ENCODE measurements at regions not wholly inside any gene's neighbourhood (a gene's known extent, or its start where the extent isn't known, plus 50 kb on each side); places are given as distances from the start of the nearest gene placed in this dataset.

DNA sequence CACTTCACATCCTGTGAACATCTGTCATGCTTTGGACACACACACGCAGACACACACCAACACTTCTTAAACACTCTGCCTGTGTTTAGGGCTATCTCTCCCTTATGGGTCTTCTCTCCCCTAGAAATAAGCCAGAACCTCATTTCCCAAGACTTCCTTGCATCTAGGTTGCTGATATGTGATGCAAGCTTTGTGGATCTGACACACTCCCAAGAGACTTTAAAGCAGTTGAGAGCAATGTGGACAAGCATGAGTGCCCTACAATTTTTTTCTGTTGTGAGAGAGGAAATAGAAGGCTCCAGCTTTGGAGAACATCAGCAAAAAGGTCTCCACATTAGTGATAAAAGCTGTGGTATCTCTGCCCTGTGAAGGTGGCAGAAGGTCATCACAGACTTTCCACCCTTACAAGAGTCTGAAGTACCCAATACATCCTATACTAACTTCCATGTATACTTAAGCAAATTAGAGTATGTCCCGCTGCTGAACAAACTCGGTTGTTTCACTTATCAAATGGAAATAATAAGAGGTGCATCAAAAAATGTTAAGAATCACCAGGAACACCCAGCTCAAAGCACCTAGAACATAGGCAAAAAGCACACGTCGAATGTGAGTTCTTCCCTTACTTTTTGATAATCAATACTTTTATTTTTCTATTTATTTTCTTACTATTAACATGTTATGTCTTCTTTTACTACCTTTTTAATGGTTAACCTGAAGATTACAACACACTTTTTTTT, 267.6 kb downstream of the SETD4 start:
- DNase-seq = no peak

DNA sequence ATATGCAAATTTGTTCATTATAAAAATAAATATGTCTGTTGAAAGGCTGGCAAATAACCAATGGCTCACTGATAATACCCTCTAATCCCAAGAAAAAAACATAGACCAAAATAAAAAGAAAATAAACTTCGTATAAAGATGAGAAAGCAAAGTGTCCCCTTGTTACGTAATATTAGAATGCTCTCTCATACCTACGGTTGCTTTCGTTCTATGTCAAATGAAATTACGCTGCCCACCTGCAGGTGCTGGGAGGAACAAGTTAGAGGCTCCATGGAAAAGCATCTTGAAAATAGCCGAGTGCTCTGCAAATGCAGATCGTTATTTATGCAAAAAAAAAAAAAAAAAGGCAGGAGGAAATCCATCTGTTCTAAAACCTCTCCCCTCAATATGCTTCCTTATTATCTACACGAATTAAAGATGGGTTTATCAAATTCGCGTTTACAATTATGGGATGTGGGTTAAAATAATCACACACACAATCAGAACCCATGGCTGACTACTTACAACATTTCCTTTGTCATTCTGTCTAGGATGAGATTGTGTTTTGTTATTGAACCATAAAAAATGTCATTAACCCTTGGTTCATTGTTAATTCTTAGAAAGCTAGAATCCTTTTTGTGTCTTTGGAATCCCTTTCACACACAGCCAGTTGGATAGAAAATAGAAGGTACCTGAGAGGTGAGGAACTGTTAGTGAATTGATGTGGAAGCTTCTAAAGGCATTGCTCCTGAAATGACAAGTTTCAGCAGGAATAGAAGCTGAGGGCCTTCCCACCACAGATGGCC, 268.6 kb downstream of the SETD4 start:
- DNase-seq = no peak

DNA sequence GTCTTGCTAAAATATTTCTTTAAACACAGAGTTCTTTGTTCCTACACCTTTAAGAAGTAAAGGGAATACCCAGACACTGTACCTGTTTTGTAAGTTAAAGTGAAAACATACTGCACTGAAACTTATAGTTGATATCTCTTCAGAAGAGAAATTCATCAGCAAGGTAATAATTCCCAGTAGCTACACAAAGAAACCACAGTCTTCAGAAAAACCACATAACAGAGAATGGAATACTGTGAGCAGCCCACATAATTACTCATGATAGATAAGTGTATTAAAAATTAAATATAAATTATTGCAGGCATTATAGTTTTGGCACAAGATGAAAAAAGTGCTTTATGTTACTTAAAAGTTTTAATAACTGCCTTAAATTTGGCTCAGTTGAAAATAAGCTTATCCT, 276.6 kb downstream of the SETD4 start:
- DNase-seq = no peak

DNA sequence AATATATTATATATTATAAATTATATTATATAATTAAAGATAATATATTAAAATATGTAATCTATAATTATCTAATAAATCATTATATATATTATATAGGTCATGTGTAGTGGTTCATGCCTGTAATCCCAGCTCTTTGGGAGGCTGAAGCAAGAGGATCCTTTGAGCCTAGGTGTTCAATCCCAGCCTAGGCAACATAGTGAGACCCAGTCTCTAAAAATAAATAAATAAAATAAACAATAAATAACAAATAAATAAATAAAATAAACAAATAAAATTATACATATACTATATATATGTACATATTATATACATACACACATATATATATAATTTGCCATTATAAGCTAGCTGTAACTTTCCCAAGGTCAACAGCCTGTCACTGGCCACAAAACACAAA, 277.7 kb downstream of the SETD4 start:
- no peak for DNase-seq

DNA sequence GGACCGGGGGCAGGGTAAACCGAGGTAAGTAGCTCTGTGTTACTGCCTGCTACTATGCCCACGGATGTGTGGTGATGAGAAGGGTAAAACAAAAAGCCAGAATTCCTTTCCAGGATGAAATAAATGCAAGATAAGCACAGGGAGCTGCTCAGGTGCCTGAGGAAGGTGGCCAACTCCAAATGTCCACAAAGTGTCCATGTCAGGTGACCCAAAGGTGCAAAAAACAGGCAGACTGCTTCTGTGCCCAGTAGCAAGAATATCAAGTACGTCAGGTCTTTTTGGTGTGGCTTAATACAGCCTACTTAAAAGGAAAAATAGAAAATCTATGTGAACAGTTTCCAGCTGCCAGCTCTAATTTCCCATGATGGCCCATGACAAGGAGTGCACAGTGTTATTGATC, 279.3 kb downstream of the SETD4 start:
- no peak for DNase-seq

DNA sequence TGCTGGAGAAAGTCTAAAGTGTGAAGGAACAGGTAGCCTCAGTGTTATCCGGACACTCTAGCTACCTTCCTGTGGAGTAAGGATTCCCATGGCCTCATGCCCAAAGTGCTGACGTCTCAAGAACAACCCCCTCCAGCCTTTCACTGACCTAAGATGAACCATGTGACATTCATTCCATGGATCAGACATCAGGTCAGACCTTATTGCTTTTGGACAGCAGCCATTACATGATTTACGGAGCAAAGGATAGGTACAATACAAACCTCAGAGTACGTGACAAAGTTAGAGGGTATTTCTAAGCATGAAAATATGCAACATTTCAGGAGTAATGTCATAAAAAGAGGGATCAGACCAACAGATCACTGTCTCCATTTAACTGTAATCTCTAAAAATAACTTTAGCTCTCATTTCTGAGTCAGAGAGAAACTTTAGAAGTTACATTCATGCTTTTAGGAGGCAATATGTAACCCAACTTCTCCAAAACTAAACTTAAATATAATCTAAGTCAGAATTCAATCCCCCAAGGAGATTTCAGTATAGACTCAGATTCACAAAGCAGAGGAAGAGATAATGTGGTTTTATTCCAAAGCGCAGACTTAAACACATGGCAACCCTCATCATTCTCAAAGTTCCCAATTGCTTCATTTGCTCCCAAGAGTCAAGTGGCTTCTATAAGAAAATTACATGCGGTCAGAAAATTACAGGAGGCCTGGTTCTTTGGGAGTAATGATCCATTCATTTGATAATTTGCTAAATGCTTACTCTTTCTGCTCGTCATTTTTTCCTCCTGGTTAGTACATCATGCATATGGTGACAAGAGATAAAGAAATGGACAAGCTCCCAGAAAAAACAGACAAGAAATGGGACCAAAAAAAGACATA, 280.4 kb downstream of the SETD4 start:
- no peak for DNase-seq

DNA sequence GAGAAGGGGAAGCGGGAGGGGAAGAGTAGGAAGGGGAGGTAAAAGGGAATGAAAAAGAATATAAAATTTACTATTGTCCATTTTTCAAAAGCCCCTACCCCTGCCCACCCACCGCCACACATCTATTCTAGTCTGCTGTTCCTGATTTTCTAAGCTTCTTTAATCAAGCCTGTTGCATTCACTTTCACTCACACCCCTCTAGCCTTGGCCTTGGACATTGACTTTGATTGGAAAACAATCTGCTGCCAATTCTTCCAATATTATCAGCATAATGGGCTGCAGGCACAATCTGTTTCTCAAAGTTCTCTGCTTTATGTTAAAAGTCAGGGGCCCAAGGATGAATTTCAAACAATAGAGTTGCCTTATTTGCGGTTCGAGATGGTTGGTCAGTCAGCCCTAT, 281.2 kb downstream of the SETD4 start:
- DNase-seq = no peak

DNA sequence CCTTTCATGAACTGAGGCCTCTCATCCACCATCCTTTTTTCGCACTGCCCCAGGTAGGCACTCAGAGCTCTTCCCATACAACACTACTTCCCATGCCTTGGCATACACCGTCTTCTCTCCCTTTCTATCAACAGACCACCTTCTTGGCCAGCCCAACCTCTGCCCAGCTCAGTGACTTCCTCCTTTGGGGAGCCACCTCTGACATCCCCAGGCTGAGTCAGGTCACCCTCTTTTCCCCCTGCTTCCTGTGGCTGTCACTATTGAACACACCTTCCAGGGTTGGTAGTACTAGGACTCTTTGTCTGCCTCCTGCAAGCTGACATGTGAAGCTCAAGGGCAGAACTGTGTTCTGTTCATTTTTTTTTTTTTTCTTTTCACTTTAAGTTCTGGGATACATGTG, 283.2 kb downstream of the SETD4 start:
- DNase-seq = no peak

DNA sequence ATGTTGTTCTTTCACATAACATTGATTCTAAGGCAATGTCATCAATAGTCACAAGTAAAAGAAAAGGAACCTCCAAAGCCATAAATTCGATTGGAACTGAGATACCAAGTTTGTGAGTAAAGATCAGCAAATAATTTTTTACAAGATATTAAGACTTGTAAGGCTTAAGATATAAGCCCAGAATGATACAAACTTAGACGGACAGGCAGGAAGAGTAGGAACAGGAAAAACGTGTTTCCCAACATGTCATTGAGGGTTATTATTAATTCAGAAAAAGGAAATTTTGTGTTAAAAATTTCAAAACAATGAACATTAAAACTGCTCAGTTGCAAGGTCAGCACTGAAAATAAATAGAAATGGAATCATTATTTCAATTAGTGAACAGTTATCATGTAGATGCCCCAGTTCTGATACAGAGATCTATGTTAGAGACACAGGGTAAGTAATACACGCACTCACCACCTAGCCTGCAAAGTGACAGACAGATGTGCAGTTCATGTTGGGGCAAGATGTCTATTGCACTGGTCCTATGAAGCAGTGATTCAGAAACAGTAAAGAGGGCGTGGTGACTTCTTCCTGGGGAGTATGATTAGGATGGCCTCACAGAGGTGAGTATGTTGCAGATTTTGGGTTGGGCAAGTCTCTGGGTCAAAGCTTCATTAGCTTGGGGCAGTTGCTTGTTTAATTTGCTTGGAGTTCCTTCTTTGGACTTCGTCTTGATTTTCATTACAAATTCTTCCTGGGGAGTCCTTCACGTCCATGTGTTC, 284.4 kb downstream of the SETD4 start:
- DNase-seq = no peak

DNA sequence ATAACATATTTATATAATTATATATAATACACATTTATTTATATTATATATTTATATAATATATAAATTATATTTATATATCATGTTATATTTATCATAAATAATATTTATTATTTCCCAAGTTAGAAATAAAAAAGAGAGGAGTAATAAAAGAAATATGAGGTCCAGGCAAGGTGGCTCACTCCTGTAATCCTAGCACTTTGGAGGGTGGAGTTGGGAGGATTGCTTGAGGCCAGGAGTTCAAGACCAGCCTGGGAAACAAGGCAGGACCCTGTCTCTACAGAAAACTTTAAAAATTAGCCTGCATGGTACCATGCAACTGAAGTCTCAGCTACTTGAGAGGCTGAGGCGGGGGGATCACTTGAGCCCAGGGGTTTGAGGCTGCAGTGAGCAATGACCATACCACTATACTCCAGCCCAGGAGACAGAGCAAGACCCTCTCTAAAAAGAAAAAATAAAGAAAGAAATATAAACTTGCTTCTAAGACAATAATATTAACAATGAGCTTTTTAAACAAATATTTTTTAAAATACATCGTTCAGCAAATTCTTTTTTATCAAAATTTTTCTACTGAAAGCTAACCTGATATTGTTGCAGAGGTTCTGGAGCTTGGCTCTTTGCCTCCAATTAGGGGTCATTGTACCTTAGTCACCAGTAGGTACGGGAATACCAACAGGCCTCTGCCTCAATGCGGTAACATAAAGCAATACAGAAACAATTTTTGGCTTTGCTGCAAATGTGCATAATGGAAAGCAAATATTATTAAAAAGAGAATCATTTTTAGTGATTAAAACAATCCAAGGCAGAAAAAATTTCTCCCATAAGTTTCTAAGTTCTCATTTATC, 290.0 kb downstream of the SETD4 start:
- DNase-seq = no peak

DNA sequence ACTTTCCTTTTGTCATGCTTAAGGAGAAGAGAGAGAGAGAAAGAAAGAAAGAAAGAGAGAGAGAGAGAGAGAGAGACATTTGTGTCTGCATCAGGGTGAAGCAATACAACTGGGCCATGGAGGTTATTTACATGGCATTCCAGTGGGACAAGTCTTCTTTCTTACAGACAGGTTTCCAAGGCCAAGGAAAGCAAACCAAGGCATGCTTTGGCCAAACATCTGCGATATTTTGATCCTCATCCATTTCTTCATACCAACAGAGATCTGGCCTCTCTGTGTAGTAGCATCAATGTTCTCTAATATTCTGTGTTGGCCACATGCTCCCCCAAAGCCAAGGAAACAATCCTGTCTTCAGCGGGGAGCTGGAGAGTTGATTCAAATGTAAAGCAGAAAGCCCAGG, 292.1 kb downstream of the SETD4 start:
- DNase-seq = no peak

DNA sequence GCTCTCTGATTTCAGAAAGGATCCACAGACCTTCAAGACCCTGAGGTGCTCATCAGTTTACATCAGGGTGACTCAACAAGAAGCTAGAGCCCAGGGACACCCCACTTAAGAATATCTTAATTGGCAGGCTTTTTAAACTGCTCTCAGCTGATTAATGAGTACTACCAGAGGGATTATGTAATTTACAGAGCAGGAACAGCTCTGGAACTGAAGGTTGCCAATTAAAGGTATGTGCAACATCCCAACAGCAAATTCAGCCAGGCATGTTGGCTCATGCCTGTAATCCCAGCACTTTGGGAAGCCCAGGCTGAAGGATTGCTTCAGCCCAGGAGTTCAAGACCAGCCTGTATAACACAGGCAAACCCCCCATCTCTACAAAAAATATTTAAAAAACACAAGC, 295.7 kb downstream of the SETD4 start:
- no peak for DNase-seq

DNA sequence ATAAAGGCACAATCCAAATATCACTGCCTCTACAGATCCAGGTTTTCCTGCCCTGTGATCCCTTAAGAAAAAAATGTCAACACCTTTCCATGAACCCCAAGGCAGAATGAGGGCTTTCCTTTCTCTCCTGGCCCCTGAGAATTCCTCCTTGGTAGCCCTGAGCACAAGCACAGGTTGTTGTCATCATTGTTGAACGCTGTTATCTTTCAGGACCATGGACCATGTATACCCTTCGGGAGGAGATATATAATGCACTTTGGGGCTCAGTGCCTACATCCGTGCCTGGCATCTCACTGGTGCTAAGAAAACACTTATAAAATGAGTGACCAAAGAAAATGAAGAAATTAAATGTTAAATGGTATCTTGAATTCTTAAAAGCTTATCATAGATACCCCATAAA, 296.2 kb downstream of the SETD4 start:
- DNase-seq = no peak

DNA sequence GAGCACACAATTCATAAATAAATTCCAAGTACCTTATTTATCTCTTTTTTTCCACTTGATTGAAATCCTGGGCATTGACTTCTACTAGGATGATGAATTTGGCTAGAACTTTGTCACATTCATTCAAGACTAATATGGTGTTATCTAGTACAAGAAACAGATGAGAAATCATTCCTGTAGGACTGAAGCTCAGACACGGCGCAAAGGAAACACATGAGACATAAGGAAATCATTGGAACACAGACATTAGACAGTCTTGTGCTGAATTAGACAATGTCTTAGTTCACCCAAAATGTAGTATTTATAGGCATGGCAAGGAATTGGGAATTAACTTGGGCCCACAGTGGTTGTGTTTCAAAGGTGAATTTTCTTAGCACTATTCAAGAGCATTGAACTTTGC, 305.7 kb downstream of the SETD4 start:
- no peak for DNase-seq

DNA sequence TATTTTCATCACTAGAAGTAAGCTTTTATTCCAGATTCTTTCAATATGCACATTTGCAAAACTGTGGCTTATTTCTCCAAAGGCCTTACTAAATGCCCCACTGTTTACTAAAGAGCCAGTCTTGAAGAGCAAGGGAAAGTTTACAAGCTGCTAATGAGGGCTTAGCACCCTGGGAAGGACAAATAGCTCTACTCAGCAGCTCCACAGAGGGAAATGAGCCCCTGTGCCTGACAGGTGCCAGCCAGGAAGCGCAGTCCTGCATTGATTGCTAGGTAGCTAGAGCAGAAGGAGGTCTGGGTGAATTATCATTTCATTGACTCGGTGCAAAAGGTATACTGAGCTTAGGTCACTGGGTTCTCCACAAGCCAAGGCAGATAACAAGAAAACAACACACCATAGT, 307.0 kb downstream of the SETD4 start:
- DNase-seq = no peak

DNA sequence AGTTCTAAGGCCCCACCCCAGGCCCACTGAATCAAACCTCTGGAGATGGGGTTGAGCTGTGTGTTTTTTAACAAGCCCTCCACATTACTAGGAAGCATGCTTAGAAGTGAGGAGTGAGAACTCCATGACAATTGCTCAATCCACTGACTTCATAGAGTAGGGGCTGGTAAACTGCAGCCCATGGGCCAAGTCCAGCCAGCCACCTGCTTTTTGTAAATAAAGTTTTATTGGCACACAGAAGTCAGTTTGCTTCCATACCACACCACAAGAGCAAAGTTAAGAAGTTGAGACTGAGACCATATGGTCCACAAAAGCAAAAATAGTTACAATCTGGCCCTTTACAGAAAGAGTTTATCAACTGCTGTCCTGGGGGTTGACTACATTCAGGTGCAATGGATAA, 309.2 kb downstream of the SETD4 start:
- DNase-seq = no peak

DNA sequence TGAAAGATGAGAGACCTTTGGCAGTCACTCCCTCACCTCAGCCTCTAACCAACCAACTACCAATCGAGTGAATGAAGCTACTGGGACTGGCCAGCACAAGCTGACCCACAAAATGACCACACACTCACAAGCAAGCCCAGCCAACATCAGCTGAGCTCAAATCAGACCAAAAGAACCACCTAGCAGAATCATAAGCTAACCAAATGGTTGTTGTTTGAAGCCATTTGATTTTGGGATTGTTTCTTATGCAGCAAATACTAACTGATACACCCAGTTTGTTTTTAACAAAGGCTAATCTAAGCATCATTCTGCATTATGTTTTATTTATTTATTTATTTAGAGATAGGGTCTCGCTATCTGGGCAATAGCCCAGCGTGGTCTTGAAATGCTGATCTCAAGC, 310.4 kb downstream of the SETD4 start:
- no peak for DNase-seq

DNA sequence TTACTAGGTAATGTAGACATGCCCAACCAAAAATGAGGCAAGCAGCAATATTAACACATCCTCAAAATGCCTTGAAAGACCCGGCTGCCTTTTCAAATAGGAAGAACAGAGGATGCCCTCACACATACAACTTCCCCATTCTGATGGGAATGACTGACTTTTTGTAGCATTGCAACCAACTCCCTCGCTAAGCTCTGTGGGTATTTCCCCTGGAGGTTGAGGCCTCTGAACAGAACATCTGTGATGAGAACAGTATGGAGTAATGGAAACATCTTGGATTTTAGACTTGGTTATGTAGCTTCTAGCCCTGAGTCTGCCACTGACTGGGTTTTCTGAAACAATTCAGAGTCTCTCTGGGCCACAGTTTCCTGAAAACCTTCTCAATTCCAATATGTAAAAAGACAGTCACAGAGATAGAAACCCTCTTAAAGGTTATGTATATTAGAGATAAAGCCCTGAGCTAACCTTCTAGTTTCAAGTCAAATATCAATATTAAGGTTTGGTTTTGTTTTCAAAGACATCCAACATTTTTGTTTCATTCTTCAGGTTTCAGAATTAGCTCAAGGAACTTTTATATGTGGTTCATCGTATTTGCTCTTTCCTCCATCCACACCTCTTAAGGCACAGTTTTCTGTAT, 311.5 kb downstream of the SETD4 start:
- DNase-seq = no peak

DNA sequence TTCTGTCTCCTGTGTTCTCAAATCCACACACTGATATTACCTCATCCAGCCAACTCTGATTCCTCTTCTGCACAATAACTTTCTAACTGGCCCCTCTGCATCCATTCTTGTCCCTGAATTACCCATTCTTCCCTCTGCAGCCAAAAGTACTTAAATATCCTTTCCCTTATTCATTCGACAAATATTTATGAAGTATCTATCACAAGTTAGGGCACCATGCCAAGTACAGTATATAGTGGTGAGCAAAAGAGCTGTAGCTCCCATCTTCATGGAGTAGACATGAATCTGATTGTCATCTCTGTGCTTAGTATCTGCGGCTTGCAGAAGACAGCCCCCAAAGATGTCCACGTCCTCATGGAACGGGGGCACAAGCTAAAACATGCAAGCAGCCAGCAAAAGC, 316.8 kb downstream of the SETD4 start:
- DNase-seq = no peak

DNA sequence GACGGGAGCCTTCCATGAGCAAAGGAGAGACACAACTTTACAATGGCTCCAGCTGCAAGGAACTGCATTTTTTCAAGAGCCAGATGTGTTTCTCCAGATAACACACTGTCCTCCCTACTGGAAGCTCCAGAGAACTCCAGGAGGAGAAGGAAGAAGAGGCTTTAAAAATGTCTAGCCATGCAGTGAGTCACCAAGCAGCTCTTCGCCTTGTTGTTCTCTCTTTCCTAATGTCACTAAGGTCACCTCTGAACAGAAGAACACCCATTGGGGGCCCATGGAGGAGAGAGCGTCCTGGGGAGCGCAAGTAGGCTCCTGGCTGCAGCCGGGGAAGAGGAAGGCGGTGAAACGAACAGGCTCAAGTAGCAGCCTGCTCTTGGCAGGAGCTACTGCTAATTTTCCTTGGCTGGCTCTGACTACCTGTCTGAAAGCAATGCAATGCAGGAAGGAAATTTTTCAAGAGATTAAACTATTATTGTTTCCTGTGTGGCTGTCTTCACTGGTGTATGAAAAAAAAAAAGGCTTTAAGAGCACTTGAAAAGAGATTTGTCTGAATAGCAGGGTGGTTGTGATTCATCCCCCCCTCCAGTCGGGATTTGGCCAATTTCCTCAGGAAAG, 321.9 kb downstream of the SETD4 start:
- DNase-seq = no peak

DNA sequence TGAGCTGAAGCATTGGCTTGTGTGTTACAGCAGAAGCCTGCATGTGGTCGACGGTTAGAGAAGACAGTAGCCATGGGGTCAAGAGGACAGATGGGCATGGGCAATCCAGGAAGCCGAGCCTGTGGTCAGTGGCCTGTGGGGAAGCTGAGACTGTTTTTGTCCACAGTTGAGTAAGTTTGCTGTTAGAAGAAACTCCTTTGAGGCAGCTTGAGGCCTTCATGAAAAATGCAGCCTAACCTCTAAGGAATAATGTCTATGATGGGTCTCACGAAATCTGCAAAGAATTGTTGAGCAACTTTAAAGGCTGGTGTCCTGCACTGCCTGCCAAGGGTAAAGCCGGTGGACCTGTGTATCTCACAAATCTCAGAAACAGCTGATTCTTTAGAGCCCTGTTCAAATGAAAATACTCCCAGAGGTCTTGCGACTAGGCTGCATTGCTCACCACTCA, 322.4 kb downstream of the SETD4 start:
- no peak for DNase-seq

Data from hematopoietic multipotent progenitor cell treated with erythropoietin and hydrocortisone succinate and interleukin-3 and kit ligand, for 8 days (in vitro differentiated cells).